ENCODE measurements at regions not wholly inside any gene's neighbourhood (a gene's known extent, or its start where the extent isn't known, plus 50 kb on each side); places are given as distances from the start of the nearest gene placed in this dataset.

DNA sequence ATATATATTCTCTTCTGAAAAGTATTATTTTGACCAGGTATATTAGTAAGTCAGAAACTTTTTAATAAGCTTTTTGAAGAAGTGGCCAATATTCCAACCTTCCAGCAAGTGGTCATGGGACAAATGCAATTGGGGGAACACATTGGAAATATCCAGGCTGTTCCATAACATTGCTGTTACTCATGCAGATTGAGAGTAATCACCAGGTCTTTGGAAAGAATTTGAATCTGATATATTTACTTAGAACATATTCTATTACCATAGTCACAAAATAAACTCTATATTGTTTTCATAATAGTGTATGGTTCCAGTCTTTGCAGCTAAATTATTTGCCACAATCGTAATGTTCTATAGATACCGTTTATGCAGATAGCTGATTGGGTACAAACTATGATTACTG is 102.8 kb downstream of the TAF11L14 start:
- Histone ChIP-seq H4K20me1 (ENCODE audit: control insufficient read depth, insufficient read depth, low read depth, low read length) (no peaks in the 10 kb centered on the region), H3K9me3 (ENCODE audit: control insufficient read depth, insufficient read depth, low read length) (no peaks in the 10 kb centered on the region), H3K4me2 (ENCODE audit: low read length) (no peak overlapping the region), H3K79me2 (ENCODE audit: control insufficient read depth, low read length) (no peaks in the 10 kb centered on the region), H3K36me3 (ENCODE audit: control insufficient read depth, low read length) (no peaks in the 10 kb centered on the region), H3K4me1 (ENCODE audit: control insufficient read depth, low read length) (no peaks in the 10 kb centered on the region), H3F3A (ENCODE audit: control insufficient read depth, insufficient read depth) (no peaks in the 10 kb centered on the region), H3K9me2 (replicated peaks; ENCODE audit: control insufficient read depth, low read length) (no peaks in the 10 kb centered on the region), H3K27ac (ENCODE audit: low read depth, low read length) (no peak overlapping the region), H3K4me3 (ENCODE audit: low read length) (no peak overlapping the region), H3K27me3 (ENCODE audit: control insufficient read depth, low read length) (no peaks in the 10 kb centered on the region)
- TF ChIP-seq, protein P1, sequence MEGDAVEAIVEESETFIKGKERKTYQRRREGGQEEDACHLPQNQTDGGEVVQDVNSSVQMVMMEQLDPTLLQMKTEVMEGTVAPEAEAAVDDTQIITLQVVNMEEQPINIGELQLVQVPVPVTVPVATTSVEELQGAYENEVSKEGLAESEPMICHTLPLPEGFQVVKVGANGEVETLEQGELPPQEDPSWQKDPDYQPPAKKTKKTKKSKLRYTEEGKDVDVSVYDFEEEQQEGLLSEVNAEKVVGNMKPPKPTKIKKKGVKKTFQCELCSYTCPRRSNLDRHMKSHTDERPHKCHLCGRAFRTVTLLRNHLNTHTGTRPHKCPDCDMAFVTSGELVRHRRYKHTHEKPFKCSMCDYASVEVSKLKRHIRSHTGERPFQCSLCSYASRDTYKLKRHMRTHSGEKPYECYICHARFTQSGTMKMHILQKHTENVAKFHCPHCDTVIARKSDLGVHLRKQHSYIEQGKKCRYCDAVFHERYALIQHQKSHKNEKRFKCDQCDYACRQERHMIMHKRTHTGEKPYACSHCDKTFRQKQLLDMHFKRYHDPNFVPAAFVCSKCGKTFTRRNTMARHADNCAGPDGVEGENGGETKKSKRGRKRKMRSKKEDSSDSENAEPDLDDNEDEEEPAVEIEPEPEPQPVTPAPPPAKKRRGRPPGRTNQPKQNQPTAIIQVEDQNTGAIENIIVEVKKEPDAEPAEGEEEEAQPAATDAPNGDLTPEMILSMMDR (IDR thresholded peaks at IDR 0.05; ENCODE audit: low read depth, low read length, poor library complexity, severe bottlenecking) = no peak
- no peak for TF ChIP-seq EZH2phosphoT487 (IDR thresholded peaks at IDR 0.05; ENCODE audit: borderline replicate concordance, low read length)

- Histone ChIP-seq H3K9me3 (ENCODE audit: control insufficient read depth, insufficient read depth, low read length) (no peaks in the 10 kb centered on the region), H3K27ac (ENCODE audit: low read depth, low read length) (no peak overlapping the region)
These were observed 104.2 kb downstream of the TAF11L14 start for GRCh38 chr5:17738446-17738845.

DNA sequence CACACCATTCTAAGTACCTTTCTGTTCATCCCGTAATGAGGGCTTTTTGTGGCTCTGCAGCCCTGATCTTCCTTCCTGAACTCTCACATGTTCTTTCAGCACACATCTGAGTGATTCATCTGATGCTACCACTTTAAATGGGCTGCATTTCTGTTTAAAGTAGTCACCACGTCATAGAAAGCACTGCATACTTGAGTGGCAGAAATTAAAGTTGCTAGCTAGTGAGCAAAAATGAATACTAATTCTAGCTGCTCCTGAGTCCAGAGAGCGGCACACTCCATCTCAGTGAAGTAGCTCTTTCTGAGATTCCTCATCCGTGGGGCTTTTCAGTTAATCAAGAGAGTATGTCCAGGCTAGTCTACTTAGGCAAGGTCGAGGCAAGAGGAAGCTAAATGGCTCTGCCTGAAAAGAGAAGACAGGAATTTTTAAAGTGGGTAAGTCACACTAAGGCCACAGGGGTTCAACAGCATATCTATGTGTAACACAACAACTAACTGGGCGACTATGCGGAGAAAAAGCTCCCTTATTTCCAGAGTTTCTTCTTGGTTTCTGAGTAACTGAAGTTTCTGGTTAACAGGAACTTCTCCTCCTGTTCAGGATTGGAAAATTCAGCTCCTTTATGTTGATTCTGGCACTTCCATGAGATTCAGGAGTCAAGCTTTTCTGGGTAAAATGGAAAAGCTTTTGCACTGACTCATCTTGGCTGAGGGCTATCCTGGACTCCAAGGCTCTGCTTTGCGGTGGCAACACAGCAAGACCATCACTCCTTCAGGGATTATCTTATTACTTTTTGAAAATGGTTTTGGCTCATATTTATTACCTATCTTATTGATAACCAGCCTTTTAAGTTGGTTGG is 109.5 kb downstream of the TAF11L14 start:
- H3K4me1 ChIP-seq (ENCODE audit: control insufficient read depth, low read length) = no peaks in the 10 kb centered on the region
- no peaks in the 10 kb centered on the region for H3K9me2 ChIP-seq (replicated peaks; ENCODE audit: control insufficient read depth, low read length)
- no peaks in the 10 kb centered on the region for H3K36me3 ChIP-seq (ENCODE audit: control insufficient read depth, low read length)
- no peaks in the 10 kb centered on the region for H3K27me3 ChIP-seq (ENCODE audit: control insufficient read depth, low read length)
- H4K20me1 ChIP-seq (ENCODE audit: control insufficient read depth, insufficient read depth, low read depth, low read length) = no peaks in the 10 kb centered on the region
- no peak overlapping the region for H3K4me2 ChIP-seq (ENCODE audit: low read length)
- no peaks in the 10 kb centered on the region for H3F3A ChIP-seq (ENCODE audit: control insufficient read depth, insufficient read depth)
- H3K27ac ChIP-seq (ENCODE audit: low read depth, low read length) = no peak overlapping the region
- H3K79me2 ChIP-seq (ENCODE audit: control insufficient read depth, low read length) = no peaks in the 10 kb centered on the region
- no peak overlapping the region for H3K4me3 ChIP-seq (ENCODE audit: low read length)
- H3K9me3 ChIP-seq (ENCODE audit: control insufficient read depth, insufficient read depth, low read length) = no peaks in the 10 kb centered on the region
- TF ChIP-seq EZH2phosphoT487 (IDR thresholded peaks at IDR 0.05; ENCODE audit: borderline replicate concordance, low read length) = no peak
- TF ChIP-seq, protein P1 (IDR thresholded peaks at IDR 0.05; ENCODE audit: low read depth, low read length, poor library complexity, severe bottlenecking) = no peak

More at GRCh38 chr5:17738446-17738845, 104.2 kb downstream of the TAF11L14 start:
- H3K9me2 ChIP-seq (replicated peaks; ENCODE audit: control insufficient read depth, low read length) = no peaks in the 10 kb centered on the region
- no peaks in the 10 kb centered on the region for H3K4me1 ChIP-seq (ENCODE audit: control insufficient read depth, low read length)
- no peaks in the 10 kb centered on the region for H3K27me3 ChIP-seq (ENCODE audit: control insufficient read depth, low read length)
- H3K79me2 ChIP-seq (ENCODE audit: control insufficient read depth, low read length) = no peaks in the 10 kb centered on the region
- no peak for TF ChIP-seq EZH2phosphoT487 (IDR thresholded peaks at IDR 0.05; ENCODE audit: borderline replicate concordance, low read length)
- TF ChIP-seq, protein P1 (IDR thresholded peaks at IDR 0.05; ENCODE audit: low read depth, low read length, poor library complexity, severe bottlenecking) = no peak
- H3K4me2 ChIP-seq (ENCODE audit: low read length) = no peak overlapping the region
- H3F3A ChIP-seq (ENCODE audit: control insufficient read depth, insufficient read depth) = no peaks in the 10 kb centered on the region
- H3K36me3 ChIP-seq (ENCODE audit: control insufficient read depth, low read length) = no peaks in the 10 kb centered on the region
- H3K4me3 ChIP-seq (ENCODE audit: low read length) = no peak overlapping the region
- H4K20me1 ChIP-seq (ENCODE audit: control insufficient read depth, insufficient read depth, low read depth, low read length) = no peaks in the 10 kb centered on the region
